ENCODE measurements at regions not wholly inside any gene's neighbourhood (a gene's known extent, or its start where the extent isn't known, plus 50 kb on each side); places are given as distances from the start of the nearest gene placed in this dataset.

DNA sequence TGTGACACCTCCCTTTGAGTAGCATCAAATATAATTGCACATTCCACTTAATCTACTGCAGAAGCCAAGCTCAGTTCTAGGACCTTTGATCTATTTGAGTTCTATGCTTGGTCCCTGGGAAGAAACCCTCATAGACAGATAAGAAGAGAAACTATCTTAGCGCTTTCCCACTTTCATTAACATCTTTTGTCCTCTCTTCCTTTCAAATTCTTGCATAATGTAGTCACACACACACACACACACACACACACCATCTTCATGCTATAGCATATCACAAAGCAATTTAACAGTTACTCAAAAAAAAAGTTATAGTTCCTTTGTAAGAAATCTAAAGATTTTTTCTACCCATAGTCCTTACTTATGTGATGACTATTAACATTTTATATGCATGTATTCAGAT is 735.9 kb upstream of the PCDH9 start:
- Mint-ChIP-seq H3K27me3 (ENCODE audit: low read depth, poor library complexity) (no peaks in the 10 kb centered on the region), H3K27ac (no peak overlapping the region), H3K4me3 (no peak overlapping the region), H3K4me1 (peaks cover 5% of the 10 kb centered on the region), H3K36me3 (ENCODE audit: low read depth) (no peaks in the 10 kb centered on the region), H3K9me3 (no peaks in the 10 kb centered on the region)
- no peak for DNase-seq
- no peak for TF ChIP-seq CTCF (IDR thresholded peaks at IDR 0.05)

- Mint-ChIP-seq H3K9me3 (no peaks in the 10 kb centered on the region), H3K27me3 (ENCODE audit: low read depth, poor library complexity) (no peaks in the 10 kb centered on the region), H3K27ac (no peak overlapping the region), H3K4me3 (no peak overlapping the region), H3K36me3 (ENCODE audit: low read depth) (no peaks in the 10 kb centered on the region), H3K4me1 (peaks cover 5% of the 10 kb centered on the region)
- no peak for DNase-seq
- TF ChIP-seq CTCF (IDR thresholded peaks at IDR 0.05), result no peak
These were observed 734.9 kb upstream of the PCDH9 start for GRCh38 chr13:67964986-67965385.

- Mint-ChIP-seq H3K4me3 (no peak overlapping the region), H3K27ac (no peak overlapping the region), H3K27me3 (ENCODE audit: low read depth, poor library complexity) (no peaks in the 10 kb centered on the region)
These were observed 734.0 kb upstream of the PCDH9 start for GRCh38 chr13:67964091-67964490.

DNA sequence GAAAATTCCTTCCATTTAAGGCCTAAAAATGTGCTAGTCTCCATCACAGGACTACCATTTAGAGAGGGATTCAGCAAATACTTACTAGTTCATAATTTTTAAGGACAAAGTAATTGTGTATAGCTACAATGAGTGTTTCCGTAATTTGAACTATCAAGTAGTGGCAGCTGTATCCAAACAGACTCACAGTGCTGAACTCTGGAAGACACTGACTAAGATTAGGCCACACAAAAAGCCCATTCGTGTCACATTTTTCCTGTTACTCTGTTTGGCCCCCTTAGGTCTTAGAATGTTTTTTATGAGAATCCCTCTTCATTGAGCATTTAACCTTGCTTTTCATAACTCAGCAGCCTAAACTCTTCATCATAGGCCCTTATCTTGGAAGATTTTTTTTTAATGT is 731.2 kb upstream of the PCDH9 start:
- no peak overlapping the region for H3K27ac Mint-ChIP-seq
- H3K4me3 Mint-ChIP-seq, result no peak overlapping the region
- no peak for TF ChIP-seq CTCF (IDR thresholded peaks at IDR 0.05)
- DNase-seq, result no peak
- no peaks in the 10 kb centered on the region for H3K9me3 Mint-ChIP-seq
- H3K27me3 Mint-ChIP-seq (ENCODE audit: low read depth, poor library complexity), result no peaks in the 10 kb centered on the region
- peaks cover 5% of the 10 kb centered on the region for H3K4me1 Mint-ChIP-seq
- H3K36me3 Mint-ChIP-seq (ENCODE audit: low read depth), result no peaks in the 10 kb centered on the region

More at GRCh38 chr13:67964091-67964490, 734.0 kb upstream of the PCDH9 start:
- Mint-ChIP-seq H3K9me3 (no peaks in the 10 kb centered on the region), H3K36me3 (ENCODE audit: low read depth) (no peaks in the 10 kb centered on the region), H3K4me1 (peaks cover 5% of the 10 kb centered on the region)
- DNase-seq, result no peak
- no peak for TF ChIP-seq CTCF (IDR thresholded peaks at IDR 0.05)

DNA sequence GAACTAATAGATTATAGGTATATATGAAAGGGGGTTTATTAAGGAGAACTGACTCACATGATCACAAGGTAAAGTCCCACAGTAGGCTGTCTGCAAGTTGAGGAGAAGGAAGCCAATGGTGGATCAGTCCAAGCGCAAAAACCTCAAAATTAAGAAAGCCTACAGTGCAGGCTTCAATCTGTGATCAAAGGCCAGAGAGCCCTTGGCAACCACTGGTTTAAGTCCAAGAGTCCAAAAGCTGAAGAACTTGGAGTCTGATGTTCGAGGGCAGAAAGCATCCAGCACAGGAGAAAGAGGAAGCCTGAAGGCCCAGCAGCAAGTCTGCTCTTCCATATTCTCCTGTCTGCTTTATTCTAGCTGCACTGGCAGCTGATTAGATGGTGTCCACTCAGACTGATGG is 721.3 kb upstream of the PCDH9 start:
- no peak for TF ChIP-seq CTCF (IDR thresholded peaks at IDR 0.05)
- Mint-ChIP-seq H3K27ac (no peak overlapping the region), H3K36me3 (ENCODE audit: low read depth) (no peaks in the 10 kb centered on the region), H3K9me3 (no peaks in the 10 kb centered on the region), H3K4me3 (no peak overlapping the region), H3K27me3 (ENCODE audit: low read depth, poor library complexity) (no peaks in the 10 kb centered on the region), H3K4me1 (no peaks in the 10 kb centered on the region)
- no peak for DNase-seq

- no peak for DNase-seq
These were observed 720.5 kb upstream of the PCDH9 start for GRCh38 chr13:67950603-67951002.

More at GRCh38 chr13:67950603-67951002, 720.5 kb upstream of the PCDH9 start:
- Mint-ChIP-seq H3K27me3 (ENCODE audit: low read depth, poor library complexity) (no peaks in the 10 kb centered on the region), H3K9me3 (no peaks in the 10 kb centered on the region), H3K27ac (no peak overlapping the region), H3K36me3 (ENCODE audit: low read depth) (no peaks in the 10 kb centered on the region), H3K4me1 (no peaks in the 10 kb centered on the region), H3K4me3 (no peak overlapping the region)
- no peak for TF ChIP-seq CTCF (IDR thresholded peaks at IDR 0.05)

All from nephron progenitor cell (in vitro differentiated cells).